ENCODE measurements at regions not wholly inside any gene's neighbourhood (a gene's known extent, or its start where the extent isn't known, plus 50 kb on each side); places are given as distances from the start of the nearest gene placed in this dataset.

DNA sequence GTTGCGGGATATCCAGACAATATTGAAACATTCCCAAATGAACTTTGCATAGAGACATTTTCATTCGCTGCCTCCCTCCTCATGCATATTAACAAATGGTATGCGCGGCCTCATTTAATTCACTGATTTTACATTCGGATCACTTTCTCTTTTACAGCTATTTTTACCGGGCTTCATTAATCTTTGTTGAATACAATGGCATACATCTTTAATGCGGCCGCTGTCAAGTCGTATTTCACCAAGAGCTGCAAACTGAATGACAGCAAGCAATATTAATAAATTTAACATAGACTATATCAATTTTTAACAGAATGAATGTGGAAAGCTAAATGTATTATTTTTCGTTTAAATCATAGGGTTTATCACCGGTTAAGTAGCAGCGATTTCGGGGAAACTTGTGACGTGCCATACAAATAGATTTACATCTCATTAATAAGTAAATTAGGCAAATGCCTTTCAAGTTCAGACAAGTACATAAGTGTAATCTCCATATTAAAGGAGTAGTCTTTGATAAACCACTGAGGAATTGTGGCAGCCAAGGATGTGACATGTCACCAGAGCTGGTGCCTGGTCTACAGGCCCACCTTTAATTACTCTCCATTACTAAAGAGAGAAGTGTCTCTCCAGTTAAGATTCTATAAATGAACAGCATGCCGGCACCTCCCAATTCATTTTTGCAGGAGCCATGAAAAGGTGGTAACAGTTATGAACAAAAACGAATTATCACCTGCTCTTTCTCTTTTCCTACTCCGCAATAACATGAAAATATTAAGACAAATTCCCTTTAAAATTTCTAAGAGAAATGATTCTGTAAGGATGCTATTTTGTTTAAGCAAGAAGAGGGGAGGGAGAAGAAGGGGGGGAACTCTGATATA lies 568.9 kb upstream of the MKI67 start:
- H3K27me3 ChIP-seq (ENCODE audit: low read length) = 0 out of 2 replicates have a peak, but pooled peaks cover 10% of the 10 kb centered on the region

DNA sequence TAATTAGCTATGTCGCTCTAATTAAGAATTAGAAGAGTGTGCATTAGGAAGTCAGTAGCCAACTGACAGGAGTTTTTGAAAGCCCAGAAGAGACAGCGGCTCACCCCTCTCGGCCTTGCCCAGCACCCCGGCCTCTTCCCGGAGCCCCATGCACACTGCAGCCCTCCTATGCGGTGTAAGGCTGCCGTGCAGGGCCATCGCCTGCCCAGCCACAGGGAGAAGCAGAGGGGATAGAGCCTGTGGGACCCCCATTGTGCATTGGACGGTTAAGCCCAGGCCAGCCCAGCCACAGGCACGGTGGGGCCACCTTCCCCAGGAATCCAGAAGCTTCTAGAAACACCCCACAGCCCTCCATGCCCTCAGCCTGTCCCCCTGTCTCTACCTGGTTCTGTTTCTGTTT lies 569.7 kb upstream of the MKI67 start:
- Histone ChIP-seq H3K9me3 (ENCODE audit: low read length) (no peaks in the 10 kb centered on the region), H3K27me3 (ENCODE audit: low read length) (0 out of 2 replicates have a peak, but pooled peaks cover 10% of the 10 kb centered on the region), H4K20me1 (ENCODE audit: low read length) (no peaks in the 10 kb centered on the region), H2AFZ (ENCODE audit: low read length) (no peak overlapping the region), H3F3A (ENCODE audit: low read length, unreplicated experiment) (no peaks in the 10 kb centered on the region), H3K9me2 (replicated peaks; ENCODE audit: low read length) (no peaks in the 10 kb centered on the region), H3K4me2 (ENCODE audit: low read length) (no peak overlapping the region), H3K36me3 (ENCODE audit: low read depth, low read length) (no peaks in the 10 kb centered on the region), H3K79me2 (ENCODE audit: low read length) (no peaks in the 10 kb centered on the region), H3K9ac (ENCODE audit: low read length) (no peak overlapping the region), H3K4me3 (ENCODE audit: low read length) (no peak overlapping the region), H3K27ac (ENCODE audit: low read length) (no peak overlapping the region), H3K4me1 (ENCODE audit: insufficient read depth, low read length) (no peaks in the 10 kb centered on the region)
- ChIA-PET POLR2A (ENCODE audit: unreplicated experiment) (no interaction called here), CTCF (no interaction called here)
- ATAC-seq (no peak), DNase-seq (no peak)
- TF ChIP-seq, protein P1, sequence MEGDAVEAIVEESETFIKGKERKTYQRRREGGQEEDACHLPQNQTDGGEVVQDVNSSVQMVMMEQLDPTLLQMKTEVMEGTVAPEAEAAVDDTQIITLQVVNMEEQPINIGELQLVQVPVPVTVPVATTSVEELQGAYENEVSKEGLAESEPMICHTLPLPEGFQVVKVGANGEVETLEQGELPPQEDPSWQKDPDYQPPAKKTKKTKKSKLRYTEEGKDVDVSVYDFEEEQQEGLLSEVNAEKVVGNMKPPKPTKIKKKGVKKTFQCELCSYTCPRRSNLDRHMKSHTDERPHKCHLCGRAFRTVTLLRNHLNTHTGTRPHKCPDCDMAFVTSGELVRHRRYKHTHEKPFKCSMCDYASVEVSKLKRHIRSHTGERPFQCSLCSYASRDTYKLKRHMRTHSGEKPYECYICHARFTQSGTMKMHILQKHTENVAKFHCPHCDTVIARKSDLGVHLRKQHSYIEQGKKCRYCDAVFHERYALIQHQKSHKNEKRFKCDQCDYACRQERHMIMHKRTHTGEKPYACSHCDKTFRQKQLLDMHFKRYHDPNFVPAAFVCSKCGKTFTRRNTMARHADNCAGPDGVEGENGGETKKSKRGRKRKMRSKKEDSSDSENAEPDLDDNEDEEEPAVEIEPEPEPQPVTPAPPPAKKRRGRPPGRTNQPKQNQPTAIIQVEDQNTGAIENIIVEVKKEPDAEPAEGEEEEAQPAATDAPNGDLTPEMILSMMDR (conservative IDR thresholded peaks at IDR 0.05; ENCODE audit: low read depth, low read length) = no peak
- TF ChIP-seq EZH2 (IDR thresholded peaks at IDR 0.05; ENCODE audit: low read length, unreplicated experiment) (no peak), EZH2phosphoT487 (IDR thresholded peaks at IDR 0.05; ENCODE audit: borderline replicate concordance, low read length) (no peak)
- no TSS peak for BruUV-seq (replicated peaks)
- intact Hi-C loops (cut with micrococcal nuclease) = no loop called here

More for the DNA sequence above, 568.9 kb upstream of the MKI67 start:
- H3K4me2 ChIP-seq (ENCODE audit: low read length) = no peak overlapping the region
- no peak overlapping the region for H3K9ac ChIP-seq (ENCODE audit: low read length)
- no peaks in the 10 kb centered on the region for H3K36me3 ChIP-seq (ENCODE audit: low read depth, low read length)
- TF ChIP-seq, protein P1 (conservative IDR thresholded peaks at IDR 0.05; ENCODE audit: low read depth, low read length) = no peak
- TF ChIP-seq EZH2phosphoT487 (IDR thresholded peaks at IDR 0.05; ENCODE audit: borderline replicate concordance, low read length) = no peak
- no peak for TF ChIP-seq EZH2 (IDR thresholded peaks at IDR 0.05; ENCODE audit: low read length, unreplicated experiment)
- H3K27ac ChIP-seq (ENCODE audit: low read length) = no peak overlapping the region
- no peaks in the 10 kb centered on the region for H3K79me2 ChIP-seq (ENCODE audit: low read length)
- ChIA-PET POLR2A (ENCODE audit: unreplicated experiment) (no interaction called here), CTCF (no interaction called here)
- H3K9me3 ChIP-seq (ENCODE audit: low read length) = no peaks in the 10 kb centered on the region
- no peak for ATAC-seq
- H2AFZ ChIP-seq (ENCODE audit: low read length) = no peak overlapping the region
- no peaks in the 10 kb centered on the region for H3K9me2 ChIP-seq (replicated peaks; ENCODE audit: low read length)
- H3K4me1 ChIP-seq (ENCODE audit: insufficient read depth, low read length) = no peaks in the 10 kb centered on the region
- BruUV-seq (replicated peaks) = no TSS peak
- no peaks in the 10 kb centered on the region for H3F3A ChIP-seq (ENCODE audit: low read length, unreplicated experiment)
- no peak for DNase-seq
- H3K4me3 ChIP-seq (ENCODE audit: low read length) = no peak overlapping the region
- H4K20me1 ChIP-seq (ENCODE audit: low read length) = no peaks in the 10 kb centered on the region
- intact Hi-C loops (cut with micrococcal nuclease) = no loop called here

DNA sequence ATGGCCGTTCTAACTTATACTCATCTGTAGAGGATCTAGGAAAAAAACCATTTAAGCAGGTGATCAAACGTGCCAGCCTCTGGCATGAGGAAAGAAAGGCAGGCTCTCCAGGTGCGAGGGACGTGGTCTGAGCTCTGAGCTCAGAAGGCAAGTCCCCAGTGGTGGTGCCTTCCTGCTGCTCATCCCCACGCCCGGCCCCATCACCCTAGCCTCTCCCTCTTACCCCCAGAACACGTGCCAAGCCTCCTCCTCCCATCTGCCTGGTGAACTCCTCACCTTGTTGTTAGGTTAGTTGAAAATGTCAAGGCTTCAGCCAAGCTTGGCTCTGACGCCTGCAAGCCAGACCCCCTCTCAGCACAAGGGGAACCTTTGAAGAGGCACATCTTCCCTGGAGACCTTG lies 571.2 kb upstream of the MKI67 start:
- Histone ChIP-seq H3K36me3 (ENCODE audit: low read depth, low read length) (no peaks in the 10 kb centered on the region), H3K4me1 (ENCODE audit: insufficient read depth, low read length) (no peaks in the 10 kb centered on the region), H3K9ac (ENCODE audit: low read length) (no peak overlapping the region), H3K27ac (ENCODE audit: low read length) (no peak overlapping the region), H2AFZ (ENCODE audit: low read length) (no peak overlapping the region), H4K20me1 (ENCODE audit: low read length) (no peaks in the 10 kb centered on the region), H3K4me3 (ENCODE audit: low read length) (no peak overlapping the region), H3K9me3 (ENCODE audit: low read length) (no peaks in the 10 kb centered on the region), H3K4me2 (ENCODE audit: low read length) (no peak overlapping the region), H3K27me3 (ENCODE audit: low read length) (0 out of 2 replicates have a peak, but pooled peaks cover 5% of the 10 kb centered on the region), H3F3A (ENCODE audit: low read length, unreplicated experiment) (no peaks in the 10 kb centered on the region), H3K9me2 (replicated peaks; ENCODE audit: low read length) (no peaks in the 10 kb centered on the region), H3K79me2 (ENCODE audit: low read length) (no peaks in the 10 kb centered on the region)
- POLR2A ChIA-PET (ENCODE audit: unreplicated experiment) = no interaction called here
- CTCF ChIA-PET = no interaction called here
- intact Hi-C loops (cut with micrococcal nuclease) = no loop called here
- no peak for DNase-seq
- TF ChIP-seq EZH2phosphoT487 (IDR thresholded peaks at IDR 0.05; ENCODE audit: borderline replicate concordance, low read length) = no peak
- ATAC-seq = no peak
- no TSS peak for BruUV-seq (replicated peaks)

Measured in PC-3 (cell line).